ENCODE measurements at regions not wholly inside any gene's neighbourhood (a gene's known extent, or its start where the extent isn't known, plus 50 kb on each side); places are given as distances from the start of the nearest gene placed in this dataset.
"Not testable (repeated sequence)": the region's sequence is repeated elsewhere in the genome, so short reads cannot be mapped to it uniquely, and the experiment has no call there.

GRCh38 chr5:163108351-163108750, 329.0 kb upstream of the CCNG1 start:
- TF ChIP-seq CTCF (IDR thresholded peaks at IDR 0.05; ENCODE audit: extremely low read depth, insufficient read depth, missing control alignments), result no peak
- DNase-seq (ENCODE audit: low spot score), result no peak
- in situ Hi-C loops (cut with MboI; ENCODE audit: low pct_unique_long_range_greater_than_20kb, low sequenced_read_pairs, unreplicated experiment), result no loop called here

- in situ Hi-C loops (cut with MboI; ENCODE audit: low pct_unique_long_range_greater_than_20kb, low sequenced_read_pairs, unreplicated experiment), result no loop called here
- TF ChIP-seq CTCF (IDR thresholded peaks at IDR 0.05; ENCODE audit: extremely low read depth, insufficient read depth, missing control alignments), result no peak
- DNase-seq (ENCODE audit: low spot score), result no peak
Measured at GRCh38 chr5:163115011-163115410, 322.4 kb upstream of the CCNG1 start.

DNA sequence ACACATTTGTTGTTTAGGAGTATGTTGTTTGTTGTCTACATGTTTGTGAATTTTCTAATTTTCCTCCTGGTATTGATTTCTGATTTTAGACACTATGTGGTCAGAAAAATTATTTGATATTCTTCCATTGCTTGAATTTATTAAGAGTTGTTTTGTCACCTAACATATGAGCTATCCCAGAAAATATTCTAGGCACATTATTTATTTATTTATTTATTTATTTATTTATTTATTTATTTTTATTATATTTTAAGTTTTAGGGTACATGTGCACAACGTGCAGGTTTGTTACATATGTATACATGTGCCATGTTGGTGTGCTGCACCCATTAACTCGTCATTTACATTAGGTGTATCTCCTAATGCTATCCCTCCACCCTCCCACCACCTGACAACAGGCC, 320.8 kb upstream of the CCNG1 start:
- DNase-seq (ENCODE audit: low spot score); in situ Hi-C loops (cut with MboI; ENCODE audit: low pct_unique_long_range_greater_than_20kb, low sequenced_read_pairs, unreplicated experiment): not testable (repeated sequence)

DNA sequence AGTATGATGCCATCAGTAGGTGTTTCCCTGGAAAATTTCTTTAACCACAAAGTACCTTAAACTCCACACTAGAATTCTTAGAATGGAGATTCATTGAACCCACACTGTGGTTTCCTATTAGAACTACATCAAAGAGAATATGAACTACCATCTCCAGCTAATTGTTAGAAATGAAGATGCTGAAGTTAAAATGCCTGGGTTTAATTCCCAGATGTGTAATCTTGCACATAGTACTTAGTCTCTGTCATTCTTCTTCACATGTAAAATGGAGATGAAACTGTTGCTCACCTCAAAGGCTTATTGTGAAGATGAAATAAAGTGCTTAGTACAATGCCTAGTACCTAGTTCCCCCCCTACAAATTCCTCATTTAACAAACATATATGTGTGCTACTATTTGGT, 303.3 kb upstream of the CCNG1 start:
- no peak for TF ChIP-seq CTCF (IDR thresholded peaks at IDR 0.05; ENCODE audit: extremely low read depth, insufficient read depth, missing control alignments)
- no peak for DNase-seq (ENCODE audit: low spot score)
- in situ Hi-C loops (cut with MboI; ENCODE audit: low pct_unique_long_range_greater_than_20kb, low sequenced_read_pairs, unreplicated experiment), result no loop called here

- DNase-seq (ENCODE audit: low spot score), result no peak
- in situ Hi-C loops (cut with MboI; ENCODE audit: low pct_unique_long_range_greater_than_20kb, low sequenced_read_pairs, unreplicated experiment), result no loop called here
- TF ChIP-seq CTCF (IDR thresholded peaks at IDR 0.05; ENCODE audit: extremely low read depth, insufficient read depth, missing control alignments), result no peak
Measured at GRCh38 chr5:163135849-163136248, 301.5 kb upstream of the CCNG1 start.

DNA sequence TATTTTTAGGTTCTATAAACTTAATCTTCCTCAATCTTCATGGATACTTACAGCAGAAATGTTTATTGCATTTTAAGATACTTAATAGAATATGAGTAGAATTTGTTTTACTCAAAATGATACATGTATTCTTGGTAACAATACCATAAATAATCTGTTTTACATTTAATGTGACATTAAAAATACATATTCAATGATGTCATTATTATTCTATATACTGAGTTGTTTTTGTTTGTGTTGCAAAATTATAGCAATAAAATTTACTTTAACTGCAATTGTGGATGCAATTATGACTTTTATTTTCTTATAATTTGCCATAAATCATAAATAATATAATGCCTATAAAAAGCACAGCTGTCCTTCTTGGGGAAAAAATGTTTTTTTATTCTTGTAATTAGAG, 275.9 kb upstream of the CCNG1 start:
- DNase-seq (ENCODE audit: low spot score), result no peak
- TF ChIP-seq CTCF (IDR thresholded peaks at IDR 0.05; ENCODE audit: extremely low read depth, insufficient read depth, missing control alignments), result no peak
- in situ Hi-C loops (cut with MboI; ENCODE audit: low pct_unique_long_range_greater_than_20kb, low sequenced_read_pairs, unreplicated experiment), result no loop called here

DNA sequence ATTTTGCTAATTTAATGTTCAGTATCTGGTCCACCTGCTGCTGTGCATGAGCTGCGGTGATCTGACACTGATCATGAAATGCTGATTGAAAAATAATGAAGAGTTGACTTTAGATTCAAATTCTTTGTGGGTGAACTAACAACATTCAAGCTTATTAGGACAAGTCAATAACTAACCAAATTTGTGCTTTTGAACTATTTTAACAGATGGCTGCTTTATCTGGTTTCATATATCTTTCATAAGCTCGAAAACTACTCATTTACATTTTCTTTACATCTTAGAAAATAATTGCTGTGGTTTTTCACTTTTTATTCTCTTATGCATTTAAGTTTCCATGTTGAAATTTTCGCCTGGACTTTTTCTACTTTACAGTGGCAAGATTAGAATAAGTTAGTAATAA, 274.8 kb upstream of the CCNG1 start:
- no peak for DNase-seq (ENCODE audit: low spot score)
- TF ChIP-seq CTCF (IDR thresholded peaks at IDR 0.05; ENCODE audit: extremely low read depth, insufficient read depth, missing control alignments), result no peak
- in situ Hi-C loops (cut with MboI; ENCODE audit: low pct_unique_long_range_greater_than_20kb, low sequenced_read_pairs, unreplicated experiment), result no loop called here
